HEK293T (cell line): ENCODE measurements at regions not wholly inside any gene's neighbourhood (a gene's known extent, or its start where the extent isn't known, plus 50 kb on each side); places are given as distances from the start of the nearest gene placed in this dataset.

Source experiments
- BHLHE40 ChIP-seq: fragments of 450-650 bp; IDR thresholded peaks from 2 replicates; pipeline ENCODE4 v1.6.1; 2016; ENCODE audit warnings: mild to moderate bottlenecking, moderate library complexity, borderline replicate concordance
- CTBP1 ChIP-seq: fragments of 450-650 bp; IDR thresholded peaks from 2 replicates; pipeline ENCODE4 v1.6.1; 2016; ENCODE audit warnings: borderline replicate concordance
- ELF4 ChIP-seq: fragments of 450-650 bp; IDR thresholded peaks from 2 replicates; pipeline ENCODE4 v1.6.1; 2017; ENCODE audit warnings: antibody characterized with exemption
- FOXA1 ChIP-seq: fragments of 450-650 bp; IDR thresholded peaks from 2 replicates; pipeline ENCODE4 v1.6.1; 2016; ENCODE audit warnings: mild to moderate bottlenecking
- FOXK2 ChIP-seq: fragments of 450-650 bp; IDR thresholded peaks from 2 replicates; pipeline ENCODE4 v1.6.1; 2016; ENCODE audit warnings: mild to moderate bottlenecking
- FOXM1 ChIP-seq: fragments of 450-650 bp; IDR thresholded peaks from 2 replicates; pipeline ENCODE4 v1.6.1; 2017; ENCODE audit warnings: mild to moderate bottlenecking, borderline replicate concordance
- HDGF ChIP-seq: fragments of 450-650 bp; IDR thresholded peaks from 2 replicates; pipeline ENCODE4 v1.6.1; 2017; ENCODE audit warnings: antibody characterized with exemption, borderline replicate concordance
- L3MBTL2 ChIP-seq: fragments of 450-650 bp; conservative IDR thresholded peaks from 2 replicates; pipeline ENCODE4 v1.6.1; 2016; ENCODE audit warnings: mild to moderate bottlenecking
- LEF1 ChIP-seq: fragments of 450-650 bp; IDR thresholded peaks from 2 replicates; pipeline ENCODE4 v1.6.1; 2017; ENCODE audit warnings: mild to moderate bottlenecking, borderline replicate concordance
- NFRKB ChIP-seq: fragments of 450-650 bp; IDR thresholded peaks from 2 replicates; pipeline ENCODE4 v1.6.1; 2016; ENCODE audit warnings: mild to moderate bottlenecking, moderate library complexity
- SP1 ChIP-seq: fragments of 450-650 bp; IDR thresholded peaks from 2 replicates; pipeline ENCODE4 v1.6.1; 2017
- SUZ12 ChIP-seq: fragments of 450-650 bp; IDR thresholded peaks from 2 replicates; pipeline ENCODE4 v1.6.1; 2016; ENCODE audit warnings: mild to moderate bottlenecking
- TARDBP ChIP-seq: fragments of 450-650 bp; IDR thresholded peaks from 2 replicates; pipeline ENCODE4 v1.6.1; 2016

GRCh38 chr14:40229676-40230075 lies 797.4 kb upstream of the FBXO33 start:
- no peak for TF ChIP-seq SP1
- no peak for TF ChIP-seq BHLHE40
- no peak for TF ChIP-seq NFRKB
- TF ChIP-seq ELF4: no peak
- no peak for TF ChIP-seq FOXA1
- no peak for TF ChIP-seq LEF1
- no peak for TF ChIP-seq CTBP1
- no peak for TF ChIP-seq SUZ12
- no peak for TF ChIP-seq L3MBTL2
- TF ChIP-seq TARDBP: no peak
- TF ChIP-seq FOXK2: no peak
- no peak for TF ChIP-seq FOXM1
- TF ChIP-seq HDGF: no peak
